Esophagus muscularis mucosa (tissue), 4 donors: ENCODE measurements at regions not wholly inside any gene's neighbourhood (a gene's known extent, or its start where the extent isn't known, plus 50 kb on each side); places are given as distances from the start of the nearest gene placed in this dataset.

Experiments used
- DNase-seq: peaks from one replicate; pipeline ENCODE4 v3.0.0-alpha.2; 2017; ENCODE audit errors: extremely low spot score
- H3K27ac ChIP-seq, 4 donors: fragments of 200-600 bp; sonication (generic); replicated peaks in 1 of 4; 1 replicate in 3 of 4; 2 replicates in 1 of 4; pipeline ENCODE4 v1.5.1; 2016 to 2019; ENCODE audit warnings: mild to moderate bottlenecking in 1 of 4
- H3K27me3 ChIP-seq, 4 donors: fragments of 200-600 bp; sonication (generic); one replicate each; pipeline versions ENCODE4 v1.5.1 to v1.6.0; 2016 to 2019
- H3K36me3 ChIP-seq, 4 donors: fragments of 200-600 bp; sonication (generic); one replicate each; pipeline ENCODE4 v1.5.1; 2016 to 2019
- H3K4me1 ChIP-seq, 4 donors: fragments of 200-600 bp; sonication (generic); one replicate each; pipeline ENCODE4 v1.5.1; 2016 to 2019
- H3K4me3 ChIP-seq, 4 donors: fragments of 200-600 bp; sonication (generic); 1 replicate in 2 of 4; 2 replicates in 2 of 4; pipeline ENCODE4 v1.5.1; 2016 to 2019; ENCODE audit warnings: mild to moderate bottlenecking in 4 of 4, moderate library complexity in 1 of 4
- H3K9me3 ChIP-seq, 4 donors: fragments of 200-600 bp; sonication (generic); 1 replicate in 3 of 4; 2 replicates in 1 of 4; pipeline ENCODE4 v1.5.1; 2016 to 2019
- EP300 ChIP-seq: sonication (generic); formaldehyde crosslinking; IDR thresholded peaks from one replicate; pipeline ENCODE4 v1.6.1; 2017; ENCODE audit warnings: antibody characterized with exemption
- POLR2A ChIP-seq: fragments of 450-650 bp; IDR thresholded peaks from one replicate; pipeline ENCODE4 v1.6.1; 2017; ENCODE audit warnings: antibody characterized with exemption, moderate library complexity, mild to moderate bottlenecking, low read depth
- POLR2AphosphoS5 ChIP-seq, 2 donors: sonication (generic); formaldehyde crosslinking; IDR thresholded peaks; one replicate each; pipeline ENCODE4 v1.6.1; 2017; ENCODE audit warnings: antibody characterized with exemption in 2 of 2
- WGBS: methylation state at CpG from one replicate; pipeline ENCODE4 v1.1.5; 2018; 5-methylcytosine and 5-hydroxymethylcytosine counted together
- intact Hi-C: fragments of 100-400 bp; cut with DNase I; formaldehyde crosslinking; loops from one replicate; pipeline ENCODE4 v1.15.1; 2023
- TF ChIP-seq, protein P1 (sequence below), 3 experiments: fragments of 200-600 bp in 2 of 3; fragments of 450-650 bp in 1 of 3; sonication (generic) in 2 of 3; IDR thresholded peaks; one replicate each; pipeline ENCODE4 v1.5.1; 2017 to 2019; ENCODE audit warnings: antibody characterized with exemption in 3 of 3, mild to moderate bottlenecking in 2 of 3, moderate library complexity in 1 of 3

DNA sequence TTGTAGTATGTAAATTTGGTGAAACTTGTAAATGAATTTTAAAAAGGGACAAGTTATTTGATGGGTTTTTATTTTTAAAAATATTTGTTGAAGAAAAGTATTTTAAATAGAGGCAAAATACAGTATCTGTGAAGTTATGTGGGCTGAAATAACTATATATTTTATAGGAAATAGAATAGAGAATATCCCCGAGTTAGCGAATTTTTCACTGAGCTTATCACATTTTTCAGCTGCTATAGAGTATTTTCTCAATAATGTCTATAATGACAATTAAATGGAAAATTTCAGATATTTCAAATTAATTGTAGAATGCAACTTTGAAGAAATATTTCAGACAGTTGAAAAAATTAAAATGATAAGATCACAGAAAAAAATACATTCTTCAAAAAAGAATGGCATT, 166.4 kb upstream of the TP63 start:
- DNase-seq = no peak
- 91% methylated on average over 2 of the region's 2 CpGs for WGBS
- TF ChIP-seq, protein P1, sequence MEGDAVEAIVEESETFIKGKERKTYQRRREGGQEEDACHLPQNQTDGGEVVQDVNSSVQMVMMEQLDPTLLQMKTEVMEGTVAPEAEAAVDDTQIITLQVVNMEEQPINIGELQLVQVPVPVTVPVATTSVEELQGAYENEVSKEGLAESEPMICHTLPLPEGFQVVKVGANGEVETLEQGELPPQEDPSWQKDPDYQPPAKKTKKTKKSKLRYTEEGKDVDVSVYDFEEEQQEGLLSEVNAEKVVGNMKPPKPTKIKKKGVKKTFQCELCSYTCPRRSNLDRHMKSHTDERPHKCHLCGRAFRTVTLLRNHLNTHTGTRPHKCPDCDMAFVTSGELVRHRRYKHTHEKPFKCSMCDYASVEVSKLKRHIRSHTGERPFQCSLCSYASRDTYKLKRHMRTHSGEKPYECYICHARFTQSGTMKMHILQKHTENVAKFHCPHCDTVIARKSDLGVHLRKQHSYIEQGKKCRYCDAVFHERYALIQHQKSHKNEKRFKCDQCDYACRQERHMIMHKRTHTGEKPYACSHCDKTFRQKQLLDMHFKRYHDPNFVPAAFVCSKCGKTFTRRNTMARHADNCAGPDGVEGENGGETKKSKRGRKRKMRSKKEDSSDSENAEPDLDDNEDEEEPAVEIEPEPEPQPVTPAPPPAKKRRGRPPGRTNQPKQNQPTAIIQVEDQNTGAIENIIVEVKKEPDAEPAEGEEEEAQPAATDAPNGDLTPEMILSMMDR (IDR thresholded peaks at IDR 0.05) = no peak
- TF ChIP-seq POLR2AphosphoS5 (IDR thresholded peaks at IDR 0.05) = no peak
- TF ChIP-seq POLR2A = no peak
- no peak for TF ChIP-seq EP300
- Histone ChIP-seq H3K27me3 (no peaks in the 10 kb centered on the region), H3K36me3 (no peaks in the 10 kb centered on the region), H3K4me1 (no peaks in the 10 kb centered on the region), H3K9me3 (peaks cover 0 to 6% (median 3%) of the 10 kb centered on the region in 4 donors), H3K4me3 (no peak overlapping the region), H3K27ac (no peak overlapping the region)
- intact Hi-C loops = no loop called here

- no peak for TF ChIP-seq POLR2A
- TF ChIP-seq POLR2AphosphoS5 (IDR thresholded peaks at IDR 0.05) = no peak
- TF ChIP-seq, protein P1 (IDR thresholded peaks at IDR 0.05) = no peak
- no peak for TF ChIP-seq EP300
- H3K9me3 ChIP-seq = peaks cover 0 to 6% (median 3%) of the 10 kb centered on the region in 4 donors
- WGBS = 61% methylated on average over 2 of the region's 2 CpGs
- H3K27ac ChIP-seq = no peak overlapping the region
- intact Hi-C loops = no loop called here
- no peaks in the 10 kb centered on the region for H3K4me1 ChIP-seq
- DNase-seq = no peak
- H3K36me3 ChIP-seq = no peaks in the 10 kb centered on the region
- no peaks in the 10 kb centered on the region for H3K27me3 ChIP-seq
- H3K4me3 ChIP-seq = no peak overlapping the region
These were observed 165.2 kb upstream of the TP63 start for GRCh38 chr3:189466004-189466403.

DNA sequence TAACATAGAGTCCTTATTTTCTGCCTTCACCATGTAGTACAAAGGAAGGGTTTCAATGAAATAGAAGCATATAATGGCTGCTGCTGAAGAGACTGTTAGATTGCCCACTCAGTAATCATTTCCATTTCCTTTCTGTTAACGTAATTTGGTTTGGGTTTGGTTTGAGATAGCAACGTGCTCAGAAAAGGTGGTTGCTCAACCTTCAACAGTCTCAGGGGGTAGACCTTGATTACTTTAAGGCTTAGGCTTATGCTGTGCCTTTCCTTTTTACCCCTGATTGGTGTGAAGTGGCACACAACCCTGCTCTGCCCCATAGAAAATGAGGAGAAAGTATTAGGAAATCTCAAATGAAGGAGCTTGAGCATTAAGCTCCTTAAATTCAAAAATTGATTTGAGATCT, 163.7 kb upstream of the TP63 start:
- Histone ChIP-seq H3K9me3 (peaks cover 0 to 5% (median 0%) of the 10 kb centered on the region in 4 donors), H3K4me1 (no peaks in the 10 kb centered on the region), H3K27ac (no peak overlapping the region), H3K4me3 (no peak overlapping the region), H3K36me3 (no peaks in the 10 kb centered on the region), H3K27me3 (no peaks in the 10 kb centered on the region)
- 73% methylated on average over 2 of the region's 2 CpGs for WGBS
- DNase-seq = no peak
- TF ChIP-seq, protein P1 (IDR thresholded peaks at IDR 0.05) = no peak
- TF ChIP-seq POLR2AphosphoS5 (IDR thresholded peaks at IDR 0.05) (no peak), EP300 (no peak), POLR2A (no peak)
- intact Hi-C loops = no loop called here

- no peak overlapping the region for H3K4me3 ChIP-seq
- no peaks in the 10 kb centered on the region for H3K9me3 ChIP-seq
- no peak for DNase-seq
- WGBS = 76% methylated on average over 2 of the region's 2 CpGs
- intact Hi-C loops = no loop called here
- H3K4me1 ChIP-seq = no peaks in the 10 kb centered on the region
- no peaks in the 10 kb centered on the region for H3K36me3 ChIP-seq
- TF ChIP-seq POLR2AphosphoS5 (IDR thresholded peaks at IDR 0.05) (no peak), POLR2A (no peak), EP300 (no peak)
- TF ChIP-seq, protein P1 (IDR thresholded peaks at IDR 0.05) = no peak
- no peaks in the 10 kb centered on the region for H3K27me3 ChIP-seq
- no peak overlapping the region for H3K27ac ChIP-seq
These were observed 156.2 kb upstream of the TP63 start for GRCh38 chr3:189474944-189475343.

- H3K36me3 ChIP-seq = no peaks in the 10 kb centered on the region
- no peak overlapping the region for H3K4me3 ChIP-seq
- no peaks in the 10 kb centered on the region for H3K4me1 ChIP-seq
- no peaks in the 10 kb centered on the region for H3K9me3 ChIP-seq
- intact Hi-C loops = no loop called here
- 82% methylated on average over 5 of the region's 5 CpGs for WGBS
- no peaks in the 10 kb centered on the region for H3K27me3 ChIP-seq
- no peak for DNase-seq
- H3K27ac ChIP-seq = no peak overlapping the region
- TF ChIP-seq POLR2AphosphoS5 (IDR thresholded peaks at IDR 0.05) (no peak), POLR2A (no peak), EP300 (no peak)
- TF ChIP-seq, protein P1 (IDR thresholded peaks at IDR 0.05) = no peak
These were observed 153.6 kb upstream of the TP63 start for GRCh38 chr3:189477614-189478013.
